ENCODE measurements at regions not wholly inside any gene's neighbourhood (a gene's known extent, or its start where the extent isn't known, plus 50 kb on each side); places are given as distances from the start of the nearest gene placed in this dataset.

DNA sequence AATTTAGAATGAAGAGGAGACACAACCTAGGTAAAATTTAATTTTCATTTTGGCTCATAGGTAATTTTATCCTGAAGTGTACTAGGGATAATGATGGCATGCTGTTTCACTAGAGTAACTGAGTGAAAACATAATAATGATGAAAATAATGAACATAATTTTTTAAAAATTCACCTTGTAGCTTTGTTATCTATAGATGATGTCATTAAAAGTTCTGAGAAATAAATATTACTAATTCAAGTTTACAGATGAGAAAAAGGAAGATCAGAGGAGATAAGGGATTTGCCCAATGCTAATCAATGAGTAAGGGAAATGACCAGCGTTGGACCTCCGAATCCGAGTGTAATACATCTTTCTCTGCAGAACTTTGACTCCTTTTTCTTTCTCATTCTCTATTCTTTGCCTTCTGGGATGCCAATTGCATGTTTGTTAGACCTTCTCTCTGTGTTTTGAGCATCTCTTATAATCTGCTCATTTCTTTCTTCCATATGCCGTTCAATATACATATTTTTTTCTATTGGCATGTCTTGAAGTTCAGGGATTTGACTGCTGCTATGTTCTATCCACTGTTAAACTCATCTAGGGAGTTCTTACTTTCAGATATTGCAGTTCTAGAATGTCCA is 186.5 kb downstream of the SNX19 start:
- no peak for FAIRE-seq

DNA sequence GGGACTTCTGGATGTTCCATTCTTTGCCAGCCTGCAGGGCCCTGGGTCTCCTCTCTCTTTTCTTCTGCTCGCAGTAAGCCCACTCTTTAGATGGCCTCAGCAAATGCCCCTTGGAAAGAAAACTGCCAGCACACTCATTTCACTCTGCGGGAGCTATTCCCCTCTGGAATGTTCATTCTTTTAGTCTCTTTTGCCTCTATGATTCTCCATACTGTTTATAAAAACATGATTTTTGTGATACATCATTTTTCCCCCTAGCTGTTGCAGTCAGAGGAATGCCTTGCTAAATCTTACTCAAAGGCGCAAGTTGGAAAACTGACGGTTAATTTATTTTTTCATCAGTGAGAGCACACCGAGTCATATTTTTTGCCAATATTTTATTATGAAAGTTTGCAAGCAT is 184.9 kb downstream of the SNX19 start:
- no peak for DNase-seq (ENCODE audit: low spot score)
- no peak for FAIRE-seq

More for the DNA sequence above, 186.5 kb downstream of the SNX19 start:
- DNase-seq (ENCODE audit: low spot score) = no peak

- FAIRE-seq (no peak), DNase-seq (ENCODE audit: low spot score) (no peak)
Observed at GRCh38 chr11:130732476-130732875, 183.8 kb downstream of the SNX19 start.

DNA sequence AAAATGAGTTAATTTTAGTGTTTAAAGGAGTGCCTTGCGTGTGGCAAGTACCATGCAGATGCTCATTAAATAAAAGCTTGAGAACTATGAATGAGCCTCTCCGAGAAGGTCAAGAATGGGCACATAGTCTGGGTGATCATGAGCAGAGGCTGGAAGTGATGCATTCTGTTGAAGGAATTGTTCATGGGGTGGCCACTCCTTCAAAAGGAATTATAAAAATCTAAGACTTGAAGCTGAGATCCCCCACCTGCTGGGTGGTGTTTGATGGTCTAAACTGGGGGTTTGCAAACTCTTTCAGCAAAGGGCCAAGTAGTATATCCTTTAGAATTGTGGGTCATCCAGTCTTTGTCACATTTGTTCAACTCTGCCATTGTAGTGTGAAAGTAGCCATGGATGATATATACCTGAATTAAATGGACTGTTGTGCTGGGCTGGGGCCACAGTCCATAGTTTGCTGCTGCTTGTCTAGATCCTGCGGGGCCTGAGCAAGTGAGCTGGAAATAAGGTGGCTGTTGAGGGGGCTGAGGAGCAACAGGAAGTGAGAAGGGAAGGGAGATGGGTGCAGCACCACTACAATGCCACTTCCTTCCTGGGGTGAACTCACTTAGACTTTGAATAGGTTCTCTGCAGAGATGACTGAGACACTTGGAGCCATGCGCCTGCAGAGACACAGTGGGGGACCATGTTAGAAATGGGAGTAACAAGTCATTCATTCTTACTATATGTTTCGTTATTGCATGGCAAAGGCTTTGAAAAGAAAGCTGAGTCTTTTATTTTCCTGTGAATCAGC is 179.0 kb downstream of the SNX19 start:
- FAIRE-seq = no peak
- peak; percentile 27 for DNase-seq (ENCODE audit: low spot score)

GRCh38 chr11:130737866-130738431 is 178.3 kb downstream of the SNX19 start:
- peak; percentile 91 for DNase-seq (ENCODE audit: low spot score)
- FAIRE-seq = peak; percentile 78

GRCh38 chr11:130738611-130739010 is 177.7 kb downstream of the SNX19 start:
- DNase-seq (ENCODE audit: low spot score) (peak; percentile 69), FAIRE-seq (peak; percentile 88)

DNA sequence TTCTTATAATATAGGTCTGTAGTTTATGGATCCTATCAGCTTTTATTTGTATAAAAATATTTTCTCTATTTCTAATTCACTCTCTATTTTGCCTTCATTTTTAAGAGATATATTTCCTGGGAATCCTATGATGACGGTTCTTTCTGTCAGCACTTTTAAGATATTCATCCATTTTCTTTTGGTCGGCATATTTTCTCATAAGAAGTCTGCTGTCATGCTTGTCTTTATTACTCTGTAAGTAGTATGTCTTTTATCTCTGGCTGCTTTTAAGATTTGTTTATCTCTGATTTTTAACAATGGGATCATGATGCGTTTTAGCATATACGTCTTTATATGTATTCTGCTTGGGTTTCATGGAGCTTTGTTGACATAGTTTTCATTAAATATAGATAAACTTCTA is 175.5 kb downstream of the SNX19 start:
- DNase-seq (ENCODE audit: low spot score) (no peak), FAIRE-seq (no peak)

DNA sequence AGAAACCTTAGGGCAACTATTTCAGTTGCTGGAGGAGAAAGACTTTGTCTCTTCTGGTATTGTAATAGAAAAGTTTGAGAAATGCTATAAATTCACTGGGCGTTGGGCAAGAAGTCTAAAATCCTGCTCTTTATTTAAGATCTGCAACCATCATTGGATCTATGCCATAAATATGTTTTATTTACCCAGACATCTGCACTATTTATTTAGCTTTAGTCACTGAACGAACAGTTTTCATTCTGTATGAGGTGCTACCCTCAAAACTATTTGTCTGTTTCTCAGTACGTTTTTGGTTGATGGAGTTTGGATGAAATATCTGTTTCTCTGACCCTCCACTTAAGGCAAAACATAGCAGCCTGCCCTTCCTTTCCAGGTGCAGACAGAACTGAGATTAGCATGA is 171.5 kb downstream of the SNX19 start:
- no peak for FAIRE-seq
- no peak for DNase-seq (ENCODE audit: low spot score)

- no peak for DNase-seq (ENCODE audit: low spot score)
- FAIRE-seq = no peak
Observed at GRCh38 chr11:130749216-130749615, 167.1 kb downstream of the SNX19 start.

DNA sequence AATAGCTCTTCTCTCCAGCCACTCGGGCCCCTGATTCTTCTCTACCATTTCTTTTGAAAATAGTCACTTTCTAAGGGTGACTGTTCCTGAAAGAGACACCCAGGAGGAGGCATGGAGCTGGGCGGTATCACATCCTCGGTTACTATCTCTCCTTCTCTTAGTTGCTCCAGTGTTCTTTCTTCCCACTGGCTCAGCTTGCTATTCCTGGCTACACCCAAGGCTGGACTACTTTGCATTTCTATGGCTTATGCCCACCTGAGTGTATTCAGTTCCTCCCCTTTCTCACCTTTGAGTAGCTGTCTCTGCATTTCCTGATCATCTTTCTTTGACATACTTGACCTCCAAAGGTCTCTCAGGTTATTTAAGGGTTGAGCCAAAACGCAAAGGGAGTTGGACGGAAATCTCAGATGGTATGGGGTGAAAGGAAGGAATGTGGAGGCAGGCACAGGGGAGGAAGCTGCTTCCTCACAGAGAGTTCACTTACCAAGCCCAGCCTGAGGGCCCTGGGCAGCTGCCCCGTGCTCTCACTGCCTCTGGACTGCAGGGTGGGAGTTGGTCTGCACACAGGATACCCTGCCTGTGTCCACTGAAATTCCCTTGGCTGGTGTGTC is 155.7 kb downstream of the SNX19 start:
- DNase-seq (ENCODE audit: low spot score) (no peak), FAIRE-seq (no peak)

GRCh38 chr11:130761560-130762220 is 154.6 kb downstream of the SNX19 start:
- no peak for FAIRE-seq
- no peak for DNase-seq (ENCODE audit: low spot score)

- FAIRE-seq (no peak), DNase-seq (ENCODE audit: low spot score) (no peak)
Observed at GRCh38 chr11:130762638-130763037, 153.6 kb downstream of the SNX19 start.

DNA sequence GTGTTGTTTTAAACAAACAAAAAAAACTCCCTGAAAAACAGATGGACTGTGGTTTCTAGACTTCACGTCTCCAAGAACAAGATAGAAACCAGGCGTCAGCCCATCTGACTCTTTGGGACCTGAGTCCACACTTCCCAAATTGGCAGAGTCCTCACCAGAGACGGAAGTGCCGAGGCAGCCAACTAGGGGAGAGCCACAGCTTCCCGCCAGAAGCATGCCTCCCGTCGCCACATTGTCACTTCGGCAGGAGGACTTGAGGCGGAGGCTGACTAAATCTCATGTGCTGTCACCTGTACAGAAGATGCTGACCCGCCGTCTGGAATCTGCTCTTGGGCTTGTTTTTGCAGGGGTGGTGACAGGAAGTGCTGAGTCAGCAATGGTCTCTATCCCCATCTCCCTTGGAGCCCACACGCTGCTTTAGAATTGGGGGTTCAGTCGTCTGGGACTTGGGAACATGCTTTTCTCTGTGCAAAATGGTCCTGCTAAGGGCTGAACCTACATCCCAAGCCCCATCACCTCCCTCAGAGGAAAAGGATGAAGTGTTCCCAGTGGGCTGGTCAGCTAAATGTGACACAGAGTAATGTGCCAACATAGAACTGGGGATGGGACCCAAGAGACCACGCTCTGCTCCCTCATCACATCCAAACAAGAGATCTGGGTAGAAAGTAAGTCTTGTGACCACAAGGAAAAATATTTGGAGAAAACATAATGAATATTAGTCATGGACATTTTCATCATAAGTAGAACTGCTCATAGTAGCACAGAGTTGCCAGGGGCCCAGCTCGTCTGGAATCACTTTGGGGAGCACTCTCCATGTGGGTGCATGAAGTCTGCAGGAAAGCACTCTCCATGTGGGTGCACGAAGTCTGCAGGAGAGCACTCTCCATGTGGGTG is 152.9 kb downstream of the SNX19 start:
- FAIRE-seq = no peak
- no peak for DNase-seq (ENCODE audit: low spot score)

GRCh38 chr11:130765406-130765805 is 150.9 kb downstream of the SNX19 start:
- DNase-seq (ENCODE audit: low spot score) = no peak
- FAIRE-seq = no peak

GRCh38 chr11:130765951-130766649 is 150.2 kb downstream of the SNX19 start:
- FAIRE-seq (no peak), DNase-seq (ENCODE audit: low spot score) (no peak)

DNA sequence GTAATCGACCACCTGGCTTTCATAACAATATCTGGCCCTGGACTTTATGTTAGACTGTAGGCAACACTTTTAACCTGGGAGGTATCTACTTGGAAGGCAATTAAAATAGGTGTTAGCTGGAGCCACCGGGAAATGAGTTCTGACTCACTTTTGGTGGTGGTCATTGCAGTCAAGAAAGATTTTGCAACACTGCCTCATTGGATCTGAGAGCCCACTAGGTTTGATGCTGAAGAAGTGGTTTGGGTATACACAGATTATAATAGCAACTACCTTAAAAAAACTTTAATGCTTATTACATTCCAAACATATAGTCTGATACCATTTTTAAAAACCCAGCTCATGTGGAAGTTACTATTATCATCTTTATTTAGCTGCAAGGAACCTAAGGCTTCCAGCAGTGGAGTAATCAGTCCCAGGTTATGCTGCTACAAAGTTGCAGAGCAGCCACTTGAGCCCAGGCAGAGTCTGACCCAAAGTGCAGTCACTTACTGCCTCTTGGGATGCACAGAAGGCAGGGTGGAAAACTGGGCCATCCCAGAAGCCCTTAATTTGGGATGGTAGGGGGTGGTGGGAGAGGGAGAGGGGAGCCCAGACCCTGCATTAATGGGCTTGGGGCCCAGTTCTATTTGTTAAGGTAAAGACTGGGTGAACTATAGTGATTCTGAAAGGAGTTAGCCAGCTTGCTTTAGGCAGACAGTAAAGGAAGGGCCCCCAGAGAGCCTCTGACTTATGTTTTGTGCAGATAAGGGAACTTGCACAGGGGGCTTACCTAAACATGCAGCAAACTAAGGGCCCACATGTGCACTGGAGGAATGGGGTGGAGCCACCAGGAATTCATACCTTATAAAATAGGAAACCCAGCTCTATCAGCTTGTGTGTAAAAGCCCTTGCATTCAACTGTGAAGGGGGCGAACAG is 149.4 kb downstream of the SNX19 start:
- DNase-seq (ENCODE audit: low spot score) (no peak), FAIRE-seq (no peak)

DNA sequence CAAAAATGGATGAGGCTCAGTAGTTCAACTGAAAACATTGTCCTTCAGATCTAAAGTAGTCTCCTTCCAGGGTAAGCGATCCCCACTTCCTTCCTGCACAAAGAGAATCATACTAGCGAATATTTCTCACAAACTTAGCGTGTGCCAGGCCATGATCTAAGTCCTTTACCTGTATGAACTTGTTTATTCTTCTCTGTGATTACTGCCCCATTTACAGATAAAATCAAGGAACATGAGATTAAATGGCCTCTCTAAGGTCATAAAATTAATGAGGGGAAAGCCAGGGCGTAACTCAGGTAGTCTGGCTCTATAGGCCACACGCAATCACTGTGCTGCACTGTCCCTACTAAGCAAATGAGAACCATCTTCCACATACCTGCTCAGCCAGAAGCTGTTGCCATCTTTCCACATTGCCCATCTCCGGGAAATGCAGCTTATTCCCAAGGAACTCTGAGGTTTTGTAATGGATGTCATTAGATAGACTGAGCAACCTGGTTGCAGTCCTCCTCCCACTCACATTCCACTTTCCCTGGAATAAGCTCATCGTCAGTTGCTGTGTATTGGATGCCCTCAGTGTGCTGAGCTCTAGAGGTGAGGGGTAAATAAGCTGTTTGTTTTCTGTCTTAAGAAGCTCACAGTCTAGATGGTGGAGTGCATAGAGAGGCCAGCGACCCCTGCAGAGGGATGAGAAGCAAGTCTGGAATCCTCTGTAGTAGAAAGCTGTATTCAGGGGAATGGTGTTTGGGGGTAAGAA is 146.3 kb downstream of the SNX19 start:
- no peak for DNase-seq (ENCODE audit: low spot score)
- FAIRE-seq = no peak

GRCh38 chr11:130771708-130772107 is 144.6 kb downstream of the SNX19 start:
- no peak for FAIRE-seq
- DNase-seq (ENCODE audit: low spot score) = no peak
